ENCODE measurements at regions not wholly inside any gene's neighbourhood (a gene's known extent, or its start where the extent isn't known, plus 50 kb on each side); places are given as distances from the start of the nearest gene placed in this dataset.

DNA sequence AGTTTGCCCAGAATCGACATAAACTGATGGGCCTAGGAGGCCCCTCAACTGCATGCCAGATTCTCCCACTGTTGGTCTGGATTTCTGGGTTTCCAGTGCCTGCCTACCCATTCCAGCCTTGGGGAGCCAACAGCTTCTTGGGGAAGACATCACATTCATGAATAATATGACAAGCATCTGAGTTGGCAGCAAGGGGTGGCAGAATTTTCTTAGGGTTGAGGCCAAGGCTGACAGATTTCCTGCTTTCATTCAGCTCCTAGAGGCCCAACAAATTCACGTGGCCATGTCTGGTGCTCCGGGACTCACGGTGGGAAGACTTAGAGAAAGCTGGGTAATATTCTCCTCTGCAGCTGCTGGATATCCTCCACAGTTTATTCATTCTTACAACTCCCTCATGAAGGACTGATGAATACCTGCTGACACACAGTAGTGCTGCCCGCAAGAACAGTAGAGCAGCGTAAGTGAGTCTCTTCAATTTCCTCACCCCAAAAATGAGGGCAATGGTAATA lies 305.0 kb upstream of the TNC start:
- Mint-ChIP-seq H3K4me1 (no peaks in the 10 kb centered on the region), H3K27ac (no peak overlapping the region), H3K4me3 (no peak overlapping the region), H3K27me3 (ENCODE audit: low read depth) (no peaks in the 10 kb centered on the region), H3K36me3 (peaks cover 7% of the 10 kb centered on the region), H3K9me3 (peaks cover 61% of the 10 kb centered on the region)
- no peak for TF ChIP-seq CTCF (IDR thresholded peaks at IDR 0.05; ENCODE audit: unreplicated experiment)
- no peak for DNase-seq (ENCODE audit: low spot score in 2 of 2, unreplicated experiment in 2 of 2)

DNA sequence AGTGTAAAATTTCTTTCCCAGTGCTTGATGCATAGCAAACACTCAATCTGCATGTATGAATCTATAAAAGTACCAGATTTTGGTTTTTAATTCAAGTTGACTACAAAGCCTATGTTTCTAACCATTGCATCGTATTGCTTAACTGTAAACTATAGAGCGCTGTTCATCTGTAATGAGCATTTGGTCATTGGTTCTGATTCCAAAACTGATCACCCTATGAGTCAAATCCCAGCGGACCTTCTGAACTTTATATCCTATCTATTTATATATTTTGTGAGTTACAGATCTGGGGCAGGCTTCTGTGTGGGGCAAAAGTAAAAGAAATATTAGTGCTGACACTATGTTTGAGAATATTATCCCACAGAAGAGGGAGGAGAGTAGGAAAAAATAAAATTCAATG lies 305.7 kb upstream of the TNC start:
- no peak overlapping the region for H3K4me3 Mint-ChIP-seq
- TF ChIP-seq CTCF (IDR thresholded peaks at IDR 0.05; ENCODE audit: unreplicated experiment) = no peak
- no peaks in the 10 kb centered on the region for H3K4me1 Mint-ChIP-seq
- no peak overlapping the region for H3K27ac Mint-ChIP-seq
- DNase-seq (ENCODE audit: low spot score in 2 of 2, unreplicated experiment in 2 of 2) = no peak
- H3K9me3 Mint-ChIP-seq = peaks cover 61% of the 10 kb centered on the region
- H3K36me3 Mint-ChIP-seq = peaks cover 7% of the 10 kb centered on the region
- H3K27me3 Mint-ChIP-seq (ENCODE audit: low read depth) = no peaks in the 10 kb centered on the region

DNA sequence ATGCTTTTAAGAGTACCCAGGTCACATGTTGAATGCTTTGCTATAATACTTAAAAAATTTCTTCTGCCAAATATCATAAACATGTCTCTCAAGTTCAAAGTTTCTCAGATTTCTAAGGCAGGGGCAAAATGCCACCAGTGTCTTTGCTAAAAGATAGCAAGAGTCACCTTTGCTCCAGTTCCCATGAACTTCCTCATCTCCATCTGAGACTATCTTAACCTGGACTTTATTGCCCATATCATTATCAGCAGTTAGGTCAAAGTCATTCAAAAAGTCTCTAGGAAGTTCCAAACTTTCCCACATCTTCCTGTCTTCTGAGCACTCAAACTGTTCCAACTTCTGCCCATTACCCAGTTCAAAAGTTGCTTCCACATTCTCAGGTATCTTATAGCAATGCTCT lies 307.6 kb upstream of the TNC start:
- no peak for DNase-seq (ENCODE audit: low spot score in 2 of 2, unreplicated experiment in 2 of 2)
- H3K9me3 Mint-ChIP-seq = peaks cover 64% of the 10 kb centered on the region
- peaks cover 7% of the 10 kb centered on the region for H3K36me3 Mint-ChIP-seq
- H3K27ac Mint-ChIP-seq = no peak overlapping the region
- TF ChIP-seq CTCF (IDR thresholded peaks at IDR 0.05; ENCODE audit: unreplicated experiment) = no peak
- H3K4me3 Mint-ChIP-seq = no peak overlapping the region
- no peaks in the 10 kb centered on the region for H3K27me3 Mint-ChIP-seq (ENCODE audit: low read depth)
- no peaks in the 10 kb centered on the region for H3K4me1 Mint-ChIP-seq

- Mint-ChIP-seq H3K4me1 (peaks cover 4% of the 10 kb centered on the region), H3K4me3 (no peak overlapping the region), H3K36me3 (no peaks in the 10 kb centered on the region), H3K27me3 (ENCODE audit: low read depth) (no peaks in the 10 kb centered on the region), H3K27ac (no peak overlapping the region), H3K9me3 (peaks cover 5% of the 10 kb centered on the region)
- no peak for DNase-seq (ENCODE audit: low spot score in 2 of 2, unreplicated experiment in 2 of 2)
- TF ChIP-seq CTCF (IDR thresholded peaks at IDR 0.05; ENCODE audit: unreplicated experiment) = no peak
These were observed 319.5 kb upstream of the TNC start for GRCh38 chr9:115437418-115437817.

GRCh38 chr9:115439641-115440040 lies 321.7 kb upstream of the TNC start:
- no peak for TF ChIP-seq CTCF (IDR thresholded peaks at IDR 0.05; ENCODE audit: unreplicated experiment)
- Mint-ChIP-seq H3K27me3 (ENCODE audit: low read depth) (no peaks in the 10 kb centered on the region), H3K9me3 (peaks cover 5% of the 10 kb centered on the region), H3K4me3 (no peak overlapping the region), H3K27ac (no peak overlapping the region), H3K4me1 (peaks cover 2% of the 10 kb centered on the region), H3K36me3 (no peaks in the 10 kb centered on the region)
- DNase-seq (ENCODE audit: low spot score in 2 of 2, unreplicated experiment in 2 of 2) = no peak

- Mint-ChIP-seq H3K27me3 (ENCODE audit: low read depth) (no peaks in the 10 kb centered on the region), H3K36me3 (no peaks in the 10 kb centered on the region), H3K4me1 (peaks cover 14% of the 10 kb centered on the region), H3K9me3 (no peaks in the 10 kb centered on the region), H3K4me3 (no peak overlapping the region), H3K27ac (no peak overlapping the region)
- no peak for TF ChIP-seq CTCF (IDR thresholded peaks at IDR 0.05; ENCODE audit: unreplicated experiment)
- no peak for DNase-seq (ENCODE audit: low spot score in 2 of 2, unreplicated experiment in 2 of 2)
These were observed 324.1 kb upstream of the TNC start for GRCh38 chr9:115442054-115442453.

Measured in mesothelial cell of epicardium (in vitro differentiated cells).